ENCODE measurements at regions not wholly inside any gene's neighbourhood (a gene's known extent, or its start where the extent isn't known, plus 50 kb on each side); places are given as distances from the start of the nearest gene placed in this dataset.

- H3K36me3 Mint-ChIP-seq (ENCODE audit: low read depth): no peaks in the 10 kb centered on the region
- intact Hi-C loops (cut with micrococcal nuclease): no loop called here
- H3K9me3 Mint-ChIP-seq: no peaks in the 10 kb centered on the region
Measured at GRCh38 chr20:56868746-56869145, 239.6 kb downstream of the TFAP2C start.

GRCh38 chr20:56870271-56870670, 241.2 kb downstream of the TFAP2C start:
- H3K36me3 Mint-ChIP-seq (ENCODE audit: low read depth): no peaks in the 10 kb centered on the region
- no peak overlapping the region for H3K27ac Mint-ChIP-seq
- H3K4me1 Mint-ChIP-seq (ENCODE audit: low read depth): no peaks in the 10 kb centered on the region
- no peaks in the 10 kb centered on the region for H3K27me3 Mint-ChIP-seq (ENCODE audit: insufficient read depth)
- DNase-seq (ENCODE audit: low spot score): no peak
- intact Hi-C loops (cut with micrococcal nuclease): no loop called here
- no peak overlapping the region for H3K4me3 Mint-ChIP-seq
- no peaks in the 10 kb centered on the region for H3K9me3 Mint-ChIP-seq

More at GRCh38 chr20:56868746-56869145, 239.6 kb downstream of the TFAP2C start:
- Mint-ChIP-seq H3K27ac (no peak overlapping the region), H3K4me3 (no peak overlapping the region), H3K27me3 (ENCODE audit: insufficient read depth) (no peaks in the 10 kb centered on the region), H3K4me1 (ENCODE audit: low read depth) (no peaks in the 10 kb centered on the region)
- no peak for DNase-seq (ENCODE audit: low spot score)

- H3K27ac Mint-ChIP-seq: no peak overlapping the region
- no peaks in the 10 kb centered on the region for H3K4me1 Mint-ChIP-seq (ENCODE audit: low read depth)
- intact Hi-C loops (cut with micrococcal nuclease): no loop called here
- H3K36me3 Mint-ChIP-seq (ENCODE audit: low read depth): no peaks in the 10 kb centered on the region
- no peak for DNase-seq (ENCODE audit: low spot score)
- no peak overlapping the region for H3K4me3 Mint-ChIP-seq
- no peaks in the 10 kb centered on the region for H3K9me3 Mint-ChIP-seq
- no peaks in the 10 kb centered on the region for H3K27me3 Mint-ChIP-seq (ENCODE audit: insufficient read depth)
Measured at GRCh38 chr20:56871691-56872090, 242.6 kb downstream of the TFAP2C start.

- Mint-ChIP-seq H3K4me1 (ENCODE audit: low read depth) (no peaks in the 10 kb centered on the region), H3K27ac (no peak overlapping the region), H3K27me3 (ENCODE audit: insufficient read depth) (no peaks in the 10 kb centered on the region), H3K9me3 (no peaks in the 10 kb centered on the region), H3K4me3 (no peak overlapping the region), H3K36me3 (ENCODE audit: low read depth) (no peaks in the 10 kb centered on the region)
- no peak for DNase-seq (ENCODE audit: low spot score)
- intact Hi-C loops (cut with micrococcal nuclease): no loop called here
Measured at GRCh38 chr20:56872620-56873458, 243.7 kb downstream of the TFAP2C start.

GRCh38 chr20:56873836-56874235, 244.7 kb downstream of the TFAP2C start:
- H3K27ac Mint-ChIP-seq: no peak overlapping the region
- H3K36me3 Mint-ChIP-seq (ENCODE audit: low read depth): no peaks in the 10 kb centered on the region
- no peaks in the 10 kb centered on the region for H3K9me3 Mint-ChIP-seq
- H3K4me1 Mint-ChIP-seq (ENCODE audit: low read depth): no peaks in the 10 kb centered on the region
- H3K4me3 Mint-ChIP-seq: no peak overlapping the region
- intact Hi-C loops (cut with micrococcal nuclease): no loop called here
- H3K27me3 Mint-ChIP-seq (ENCODE audit: insufficient read depth): no peaks in the 10 kb centered on the region
- no peak for DNase-seq (ENCODE audit: low spot score)

GRCh38 chr20:56875052-56875659, 246.1 kb downstream of the TFAP2C start:
- H3K9me3 Mint-ChIP-seq: no peaks in the 10 kb centered on the region
- no peak overlapping the region for H3K27ac Mint-ChIP-seq
- no peaks in the 10 kb centered on the region for H3K27me3 Mint-ChIP-seq (ENCODE audit: insufficient read depth)
- H3K4me1 Mint-ChIP-seq (ENCODE audit: low read depth): no peaks in the 10 kb centered on the region
- no peak for DNase-seq (ENCODE audit: low spot score)
- intact Hi-C loops (cut with micrococcal nuclease): no loop called here
- no peak overlapping the region for H3K4me3 Mint-ChIP-seq
- no peaks in the 10 kb centered on the region for H3K36me3 Mint-ChIP-seq (ENCODE audit: low read depth)

DNA sequence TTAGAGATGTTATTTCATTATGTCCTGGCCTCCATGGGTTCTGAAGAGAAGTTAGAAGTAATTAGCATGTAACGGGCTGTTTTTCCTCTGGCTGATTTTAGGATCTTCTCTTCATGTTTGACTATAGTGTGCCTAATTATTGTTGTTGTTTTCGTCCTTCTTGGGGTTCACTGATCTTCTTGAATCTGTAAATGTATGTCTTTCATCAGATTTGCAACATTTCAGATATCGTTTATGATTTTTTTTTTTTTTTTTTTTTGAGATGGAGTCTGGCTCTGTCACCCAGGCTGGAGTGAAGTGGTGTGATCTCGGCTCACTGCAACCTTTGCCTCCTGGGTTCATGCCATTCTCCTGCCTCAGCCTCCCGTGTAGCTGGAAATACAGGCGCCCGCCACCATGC, 246.7 kb downstream of the TFAP2C start:
- intact Hi-C loops (cut with micrococcal nuclease): no loop called here
- DNase-seq (ENCODE audit: low spot score): no peak
- H3K36me3 Mint-ChIP-seq (ENCODE audit: low read depth): no peaks in the 10 kb centered on the region
- no peak overlapping the region for H3K4me3 Mint-ChIP-seq
- H3K27me3 Mint-ChIP-seq (ENCODE audit: insufficient read depth): no peaks in the 10 kb centered on the region
- H3K27ac Mint-ChIP-seq: no peak overlapping the region
- no peaks in the 10 kb centered on the region for H3K4me1 Mint-ChIP-seq (ENCODE audit: low read depth)
- no peaks in the 10 kb centered on the region for H3K9me3 Mint-ChIP-seq

GRCh38 chr20:56885521-56885920, 256.4 kb downstream of the TFAP2C start:
- no peak overlapping the region for H3K4me3 Mint-ChIP-seq
- H3K4me1 Mint-ChIP-seq (ENCODE audit: low read depth): no peaks in the 10 kb centered on the region
- H3K36me3 Mint-ChIP-seq (ENCODE audit: low read depth): no peaks in the 10 kb centered on the region
- intact Hi-C loops (cut with micrococcal nuclease): no loop called here
- no peak for DNase-seq (ENCODE audit: low spot score)
- H3K27me3 Mint-ChIP-seq (ENCODE audit: insufficient read depth): peaks cover 5% of the 10 kb centered on the region
- no peaks in the 10 kb centered on the region for H3K9me3 Mint-ChIP-seq
- no peak overlapping the region for H3K27ac Mint-ChIP-seq

DNA sequence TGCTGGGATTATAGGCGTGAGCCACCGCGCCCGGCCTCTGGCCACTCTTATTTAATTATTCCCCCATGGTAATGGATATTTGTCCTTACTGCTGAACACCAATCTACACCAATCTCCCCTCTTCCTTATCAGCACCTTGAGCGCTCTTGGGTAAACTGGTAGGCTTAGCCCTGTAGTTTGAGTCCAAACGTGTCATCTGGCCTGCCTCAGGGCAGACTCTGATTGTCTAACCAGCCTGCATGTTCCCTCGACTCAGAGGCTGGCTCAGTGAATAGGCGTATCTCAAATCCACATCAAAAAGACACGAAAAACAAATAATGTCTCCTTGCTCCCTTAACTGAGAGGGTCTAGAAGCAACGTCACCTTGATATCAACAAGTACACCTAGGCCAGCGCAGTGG, 260.9 kb downstream of the TFAP2C start:
- Mint-ChIP-seq H3K9me3 (peaks cover 4% of the 10 kb centered on the region), H3K27ac (no peak overlapping the region), H3K27me3 (ENCODE audit: insufficient read depth) (peaks cover 6% of the 10 kb centered on the region), H3K36me3 (ENCODE audit: low read depth) (peaks cover 1% of the 10 kb centered on the region), H3K4me3 (no peak overlapping the region), H3K4me1 (ENCODE audit: low read depth) (peaks cover 4% of the 10 kb centered on the region)
- no peak for DNase-seq (ENCODE audit: low spot score)
- intact Hi-C loops (cut with micrococcal nuclease): no loop called here

DNA sequence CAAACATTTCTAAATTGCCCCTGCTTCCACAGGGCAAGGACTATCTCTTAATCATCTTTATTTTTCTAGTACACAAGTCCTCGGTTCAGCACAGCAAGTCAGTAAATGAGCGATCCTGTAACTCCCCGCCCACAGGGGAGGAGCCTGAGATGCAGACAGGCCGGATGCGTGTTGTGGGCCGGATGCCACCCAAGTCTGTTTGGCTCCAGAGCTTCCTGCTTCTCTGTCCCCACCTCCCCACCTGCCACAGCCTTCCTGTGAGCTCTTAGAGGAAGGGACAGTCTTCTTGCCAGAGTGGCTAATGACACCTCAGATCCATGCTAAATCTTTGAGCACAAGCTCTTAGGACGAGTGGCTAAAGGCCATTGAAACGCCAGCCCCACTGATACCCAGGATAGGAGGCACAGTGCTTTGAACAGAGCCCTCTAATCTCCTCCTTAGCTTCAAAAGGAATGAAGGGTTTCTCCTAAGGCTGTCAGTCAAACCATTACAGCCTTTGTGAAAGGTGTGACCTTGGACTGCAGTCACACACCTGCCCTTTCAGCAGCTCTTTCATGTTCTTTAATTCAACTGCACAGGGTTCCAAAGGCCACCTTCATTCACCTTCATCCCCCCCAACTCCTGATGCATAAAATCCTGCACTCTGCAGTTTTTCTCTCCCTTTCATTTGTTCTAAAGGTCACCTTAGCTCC, 264.3 kb downstream of the TFAP2C start:
- no peak overlapping the region for H3K4me3 Mint-ChIP-seq
- no peak overlapping the region for H3K27ac Mint-ChIP-seq
- intact Hi-C loops (cut with micrococcal nuclease): no loop called here
- peaks cover 4% of the 10 kb centered on the region for H3K4me1 Mint-ChIP-seq (ENCODE audit: low read depth)
- H3K9me3 Mint-ChIP-seq: peaks cover 4% of the 10 kb centered on the region
- H3K27me3 Mint-ChIP-seq (ENCODE audit: insufficient read depth): peaks cover 4% of the 10 kb centered on the region
- DNase-seq (ENCODE audit: low spot score): peak; percentile 5
- H3K36me3 Mint-ChIP-seq (ENCODE audit: low read depth): peaks cover 1% of the 10 kb centered on the region

- Mint-ChIP-seq H3K9me3 (peaks cover 4% of the 10 kb centered on the region), H3K4me1 (ENCODE audit: low read depth) (peaks cover 4% of the 10 kb centered on the region), H3K36me3 (ENCODE audit: low read depth) (peaks cover 1% of the 10 kb centered on the region), H3K27me3 (ENCODE audit: insufficient read depth) (peaks cover 2% of the 10 kb centered on the region), H3K27ac (no peak overlapping the region), H3K4me3 (no peak overlapping the region)
- DNase-seq (ENCODE audit: low spot score): no peak
- intact Hi-C loops (cut with micrococcal nuclease): no loop called here
Measured at GRCh38 chr20:56896447-56896846, 267.3 kb downstream of the TFAP2C start.

GRCh38 chr20:56897318-56897957, 268.3 kb downstream of the TFAP2C start:
- Mint-ChIP-seq H3K9me3 (peaks cover 4% of the 10 kb centered on the region), H3K36me3 (ENCODE audit: low read depth) (peaks cover 1% of the 10 kb centered on the region), H3K27ac (no peak overlapping the region), H3K4me1 (ENCODE audit: low read depth) (peaks cover 4% of the 10 kb centered on the region), H3K27me3 (ENCODE audit: insufficient read depth) (peaks cover 2% of the 10 kb centered on the region), H3K4me3 (no peak overlapping the region)
- intact Hi-C loops (cut with micrococcal nuclease): no loop called here
- no peak for DNase-seq (ENCODE audit: low spot score)

DNA sequence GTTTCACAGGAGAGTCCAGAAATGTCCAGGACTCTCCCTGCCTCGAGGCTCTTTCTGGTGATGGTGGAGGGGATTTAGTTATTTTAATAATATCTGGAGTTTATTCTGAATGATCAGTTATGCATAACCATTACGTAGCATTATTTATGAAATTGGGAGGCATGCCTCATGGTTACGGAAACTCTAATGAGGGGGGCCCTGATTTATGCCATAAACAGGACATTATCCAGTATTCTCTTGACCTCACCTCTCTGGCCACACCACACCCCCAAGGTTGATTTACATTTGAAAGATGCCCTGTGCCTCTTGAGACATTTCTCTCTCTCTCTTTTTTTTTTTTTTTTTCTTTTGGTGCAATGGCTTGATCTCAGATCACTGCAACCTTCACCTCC, 268.8 kb downstream of the TFAP2C start:
- H3K9me3 Mint-ChIP-seq: peaks cover 4% of the 10 kb centered on the region
- no peak overlapping the region for H3K4me3 Mint-ChIP-seq
- intact Hi-C loops (cut with micrococcal nuclease): no loop called here
- H3K27me3 Mint-ChIP-seq (ENCODE audit: insufficient read depth): no peaks in the 10 kb centered on the region
- H3K27ac Mint-ChIP-seq: no peak overlapping the region
- H3K4me1 Mint-ChIP-seq (ENCODE audit: low read depth): peaks cover 4% of the 10 kb centered on the region
- no peak for DNase-seq (ENCODE audit: low spot score)
- peaks cover 1% of the 10 kb centered on the region for H3K36me3 Mint-ChIP-seq (ENCODE audit: low read depth)

Measured in activated T-helper 1 cell treated with anti-CD3 and anti-CD28 coated beads, Interleukin-12 subunit alpha, Interleukin-12 subunit beta, Interleukin-2, Interleukin-4 antibody, amounts not matched to agents 30 ng/mL and 10 ng/mL and 1 ng/mL, durations not matched to agents 14 hours and 24 hours and 36 hours (primary cell).